ENCODE measurements at regions not wholly inside any gene's neighbourhood (a gene's known extent, or its start where the extent isn't known, plus 50 kb on each side); places are given as distances from the start of the nearest gene placed in this dataset.
"Not testable (repeated sequence)": the region's sequence is repeated elsewhere in the genome, so short reads cannot be mapped to it uniquely, and the experiment has no call there.

DNA sequence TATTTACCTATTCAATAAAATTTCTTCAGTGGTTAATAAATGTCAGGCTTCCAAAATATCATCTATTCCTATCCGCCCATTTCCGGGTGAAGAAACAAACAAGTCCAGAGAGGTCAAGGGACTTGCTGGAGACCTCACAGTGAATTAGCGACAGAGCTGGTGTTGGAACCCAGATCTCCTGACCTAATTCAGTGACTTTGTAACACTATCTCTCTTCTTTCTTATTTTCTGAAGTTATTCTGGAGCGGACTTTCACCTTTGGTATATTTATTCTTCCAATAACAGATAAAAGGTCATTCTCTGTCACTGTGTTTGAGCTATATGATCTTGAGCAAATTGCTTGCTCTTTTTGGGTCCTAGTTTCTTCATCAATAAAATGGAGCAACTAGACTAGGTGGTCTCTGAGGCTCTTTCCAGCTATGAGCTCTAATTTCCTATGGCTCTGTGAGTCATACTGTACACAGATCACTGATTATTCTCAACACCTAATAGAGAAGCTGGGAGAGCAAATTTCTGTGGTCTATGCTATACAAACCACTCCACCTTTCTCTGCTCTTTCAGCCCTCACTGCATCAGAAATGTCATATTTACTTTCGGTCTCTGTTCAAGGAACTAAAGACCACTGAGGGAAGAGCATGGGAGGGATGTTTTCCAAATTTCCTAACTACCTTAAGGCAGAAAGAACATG, 113.2 kb upstream of the IGSF1 start:
- H3K4me1 ChIP-seq (ENCODE audit: control insufficient read depth, insufficient read depth, low read length): peaks cover 1% of the 10 kb centered on the region; the same call in 1 of the 2 replicates
- no peaks in the 10 kb centered on the region for H3K36me3 ChIP-seq (ENCODE audit: control insufficient read depth, insufficient read depth, low read length)
- no CpG with 5 or more reads among the region's 5 CpGs for WGBS (ENCODE audit: insufficient coverage, insufficient read length)
- DNase-seq (ENCODE audit: low read depth, low spot score): no peak
- H3K27me3 ChIP-seq (ENCODE audit: control insufficient read depth, insufficient read depth, low read length): no peaks in the 10 kb centered on the region
- no peak overlapping the region for H3K4me3 ChIP-seq (ENCODE audit: low read length)
- no peaks in the 10 kb centered on the region for H3K9me3 ChIP-seq (ENCODE audit: control insufficient read depth, insufficient read depth, low read length)
- no peak overlapping the region for H3K27ac ChIP-seq (ENCODE audit: low read length)

DNA sequence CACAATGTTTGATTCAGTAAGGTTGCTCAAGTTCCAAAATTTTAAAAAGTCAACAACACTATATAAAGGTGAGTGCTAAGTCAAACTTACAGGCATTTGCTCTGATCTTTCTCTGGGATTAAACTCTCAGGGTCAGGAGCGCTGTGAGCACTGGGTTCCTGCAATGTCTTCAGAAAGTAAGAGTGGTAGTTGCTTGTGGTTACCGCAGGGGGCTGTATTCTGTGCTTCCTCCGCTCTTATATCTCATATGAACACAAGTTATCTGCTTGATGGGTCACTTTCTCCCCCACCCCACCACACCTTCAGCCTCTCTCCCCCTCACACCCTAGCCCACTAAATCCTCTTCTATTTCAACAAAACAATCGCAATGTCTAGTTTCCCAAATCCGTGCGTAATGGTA, 116.4 kb upstream of the IGSF1 start:
- H3K36me3 ChIP-seq (ENCODE audit: control insufficient read depth, insufficient read depth, low read length): no peaks in the 10 kb centered on the region
- WGBS (ENCODE audit: insufficient coverage, insufficient read length): 100% methylated on average over 1 of the region's 6 CpGs

DNA sequence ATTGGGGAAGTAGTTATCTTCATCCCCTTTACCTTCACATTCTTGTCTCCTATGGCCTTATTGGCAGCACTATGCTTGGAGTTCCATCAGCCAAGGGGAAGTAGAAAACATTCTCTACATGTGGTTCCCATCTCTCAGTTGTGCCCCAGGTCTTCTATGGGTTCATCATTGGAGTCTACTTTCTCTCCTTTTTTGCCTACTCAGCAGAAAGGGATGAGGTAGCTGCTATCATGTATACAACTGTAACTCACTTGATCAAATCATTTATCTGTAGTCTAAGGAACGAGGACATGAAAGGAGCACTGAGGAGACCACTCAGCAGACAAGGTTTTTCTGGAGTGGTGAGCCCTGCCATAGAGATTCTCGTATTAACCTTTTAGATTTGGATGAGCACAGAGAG, 119.0 kb upstream of the OR13H1 start:
- H3K4me1 ChIP-seq (ENCODE audit: control insufficient read depth, insufficient read depth, low read length): no peaks in the 10 kb centered on the region
- H3K4me3 ChIP-seq (ENCODE audit: low read length): no peak overlapping the region
- no peaks in the 10 kb centered on the region for H3K36me3 ChIP-seq (ENCODE audit: control insufficient read depth, insufficient read depth, low read length)
- no peaks in the 10 kb centered on the region for H3K9me3 ChIP-seq (ENCODE audit: control insufficient read depth, insufficient read depth, low read length)
- no peaks in the 10 kb centered on the region for H3K27me3 ChIP-seq (ENCODE audit: control insufficient read depth, insufficient read depth, low read length)
- WGBS (ENCODE audit: insufficient coverage, insufficient read length): no CpG with 5 or more reads among the region's 2 CpGs
- no peak overlapping the region for H3K27ac ChIP-seq (ENCODE audit: low read length)
- DNase-seq (ENCODE audit: low read depth, low spot score): no peak

More for the DNA sequence above, 116.4 kb upstream of the IGSF1 start:
- no peak overlapping the region for H3K27ac ChIP-seq (ENCODE audit: low read length)
- peaks cover 1% of the 10 kb centered on the region; the same call in 1 of the 2 replicates for H3K4me1 ChIP-seq (ENCODE audit: control insufficient read depth, insufficient read depth, low read length)
- no peak overlapping the region for H3K4me3 ChIP-seq (ENCODE audit: low read length)
- H3K27me3 ChIP-seq (ENCODE audit: control insufficient read depth, insufficient read depth, low read length): no peaks in the 10 kb centered on the region
- DNase-seq (ENCODE audit: low read depth, low spot score): no peak
- H3K9me3 ChIP-seq (ENCODE audit: control insufficient read depth, insufficient read depth, low read length): no peaks in the 10 kb centered on the region

DNA sequence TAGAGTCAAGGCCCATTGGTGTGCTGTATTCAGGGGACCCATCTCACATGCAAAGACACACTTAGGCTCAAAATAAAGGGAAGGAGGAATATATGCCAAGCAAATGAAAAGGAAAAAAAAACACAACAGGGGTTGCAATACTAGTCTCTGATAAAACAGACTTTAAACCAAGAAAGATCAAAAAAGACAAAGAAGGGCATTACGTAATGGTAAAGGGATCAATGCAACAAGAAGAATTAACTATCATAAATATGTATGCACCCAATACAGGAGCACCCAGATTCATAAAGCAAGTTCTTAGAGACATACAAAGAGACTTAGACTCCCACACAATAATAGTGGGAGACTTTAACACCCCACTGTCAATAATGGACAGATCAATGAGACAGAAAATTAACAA, 113.4 kb upstream of the OR13H1 start:
- H3K27me3 ChIP-seq (ENCODE audit: control insufficient read depth, insufficient read depth, low read length); H3K4me1 ChIP-seq (ENCODE audit: control insufficient read depth, insufficient read depth, low read length); H3K4me3 ChIP-seq (ENCODE audit: low read length); H3K36me3 ChIP-seq (ENCODE audit: control insufficient read depth, insufficient read depth, low read length); H3K27ac ChIP-seq (ENCODE audit: low read length); DNase-seq (ENCODE audit: low read depth, low spot score); H3K9me3 ChIP-seq (ENCODE audit: control insufficient read depth, insufficient read depth, low read length): not testable (repeated sequence)
- no CpG with 5 or more reads among the region's 1 CpG for WGBS (ENCODE audit: insufficient coverage, insufficient read length)

DNA sequence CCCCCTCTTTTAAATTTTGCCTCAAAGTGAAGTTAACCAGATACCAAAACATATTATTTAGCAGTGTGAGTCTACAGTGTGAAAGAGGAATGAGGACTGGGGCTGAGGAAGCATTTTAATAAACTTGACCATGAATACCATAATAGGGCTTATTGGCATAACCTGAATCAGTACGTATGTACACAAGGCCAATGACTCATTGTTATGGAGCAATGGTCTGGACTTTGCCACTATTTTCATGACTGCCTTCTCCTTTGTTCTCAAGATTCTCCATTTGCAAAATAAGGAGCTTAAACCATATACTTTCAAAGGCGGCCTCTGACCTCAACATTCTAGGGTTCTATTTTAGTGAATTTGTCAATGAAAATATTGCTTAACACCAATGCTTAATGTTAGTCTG, 102.8 kb upstream of the OR13H1 start:
- no peaks in the 10 kb centered on the region for H3K27me3 ChIP-seq (ENCODE audit: control insufficient read depth, insufficient read depth, low read length)
- H3K4me3 ChIP-seq (ENCODE audit: low read length): no peak overlapping the region
- H3K4me1 ChIP-seq (ENCODE audit: control insufficient read depth, insufficient read depth, low read length): no peaks in the 10 kb centered on the region; the same call in 1 of the 2 replicates
- no CpG with 5 or more reads among the region's 2 CpGs for WGBS (ENCODE audit: insufficient coverage, insufficient read length)
- no peaks in the 10 kb centered on the region for H3K36me3 ChIP-seq (ENCODE audit: control insufficient read depth, insufficient read depth, low read length)
- H3K27ac ChIP-seq (ENCODE audit: low read length): no peak overlapping the region
- H3K9me3 ChIP-seq (ENCODE audit: control insufficient read depth, insufficient read depth, low read length): no peaks in the 10 kb centered on the region
- DNase-seq (ENCODE audit: low read depth, low spot score): no peak

DNA sequence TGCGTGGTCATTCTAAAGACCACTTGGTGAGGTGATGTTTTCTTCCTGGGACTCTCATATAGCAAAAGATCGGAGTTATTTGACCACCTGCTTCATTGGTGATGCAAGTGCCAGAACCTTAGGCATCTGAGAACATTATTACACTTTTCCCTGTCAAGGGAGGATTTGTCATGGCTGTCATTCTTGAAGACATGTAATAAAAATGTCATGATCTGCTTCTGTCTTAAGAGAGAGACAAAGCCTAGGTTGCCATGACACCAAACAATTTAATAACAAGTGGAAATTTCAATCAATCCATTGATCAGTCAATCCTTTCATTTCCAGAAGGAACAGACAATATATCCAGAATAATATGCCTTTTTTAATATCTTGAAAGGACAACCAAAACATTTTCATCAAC, 97.9 kb upstream of the OR13H1 start:
- Histone ChIP-seq H3K4me3 (ENCODE audit: low read length) (no peak overlapping the region), H3K27me3 (ENCODE audit: control insufficient read depth, insufficient read depth, low read length) (no peaks in the 10 kb centered on the region), H3K4me1 (ENCODE audit: control insufficient read depth, insufficient read depth, low read length) (no peaks in the 10 kb centered on the region; the same call in 1 of the 2 replicates), H3K27ac (ENCODE audit: low read length) (no peak overlapping the region), H3K9me3 (ENCODE audit: control insufficient read depth, insufficient read depth, low read length) (no peaks in the 10 kb centered on the region), H3K36me3 (ENCODE audit: control insufficient read depth, insufficient read depth, low read length) (no peaks in the 10 kb centered on the region)
- no peak for DNase-seq (ENCODE audit: low read depth, low spot score)
- no CpG with 5 or more reads among the region's 2 CpGs for WGBS (ENCODE audit: insufficient coverage, insufficient read length)

DNA sequence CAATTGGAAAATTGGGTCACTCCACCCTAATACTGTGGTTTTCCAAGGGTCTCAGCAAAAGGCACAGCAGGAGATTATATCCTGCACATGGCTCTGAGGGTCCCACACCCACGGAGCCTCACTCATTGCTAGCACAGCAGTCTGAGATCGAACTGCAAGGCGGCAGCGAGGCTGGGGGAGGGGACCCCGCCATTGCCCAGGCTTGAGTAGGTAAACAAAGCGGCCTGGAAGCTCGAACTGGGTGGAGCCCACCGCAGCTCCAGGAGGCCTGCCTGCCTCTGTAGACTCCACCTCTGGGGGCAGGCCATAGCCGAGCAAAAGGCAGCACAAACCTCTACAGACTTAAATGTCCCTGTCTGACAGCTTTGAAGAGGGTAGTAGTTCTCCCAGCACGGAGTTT, 82.0 kb upstream of the OR13H1 start:
- H3K9me3 ChIP-seq (ENCODE audit: control insufficient read depth, insufficient read depth, low read length); H3K4me3 ChIP-seq (ENCODE audit: low read length); DNase-seq (ENCODE audit: low read depth, low spot score); H3K4me1 ChIP-seq (ENCODE audit: control insufficient read depth, insufficient read depth, low read length); H3K36me3 ChIP-seq (ENCODE audit: control insufficient read depth, insufficient read depth, low read length); H3K27me3 ChIP-seq (ENCODE audit: control insufficient read depth, insufficient read depth, low read length); H3K27ac ChIP-seq (ENCODE audit: low read length): not testable (repeated sequence)
- WGBS (ENCODE audit: insufficient coverage, insufficient read length): no CpG with 5 or more reads among the region's 10 CpGs

DNA sequence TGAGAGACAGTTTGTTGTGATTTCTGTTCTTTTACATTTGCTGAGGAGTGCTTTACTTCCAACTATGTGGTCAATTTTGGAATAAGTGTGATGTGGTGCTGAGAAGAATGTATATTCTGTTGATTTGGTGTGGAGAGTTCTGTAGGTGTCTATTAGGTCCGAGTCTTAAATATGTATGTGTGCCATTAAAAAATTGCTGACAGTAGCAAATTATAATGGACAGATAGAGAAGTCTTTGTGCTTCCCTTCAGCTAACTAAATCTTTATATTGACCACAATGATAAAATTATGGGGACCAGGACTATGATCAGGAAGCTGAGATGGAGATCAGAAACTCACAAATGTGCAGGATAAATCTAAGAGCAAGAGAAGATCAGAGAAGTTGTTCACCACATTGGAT, 70.1 kb upstream of the OR13H1 start:
- WGBS (ENCODE audit: insufficient coverage, insufficient read length): no CpG with 5 or more reads among the region's 1 CpG
- H3K27ac ChIP-seq (ENCODE audit: low read length); H3K36me3 ChIP-seq (ENCODE audit: control insufficient read depth, insufficient read depth, low read length); H3K9me3 ChIP-seq (ENCODE audit: control insufficient read depth, insufficient read depth, low read length); DNase-seq (ENCODE audit: low read depth, low spot score); H3K4me1 ChIP-seq (ENCODE audit: control insufficient read depth, insufficient read depth, low read length); H3K27me3 ChIP-seq (ENCODE audit: control insufficient read depth, insufficient read depth, low read length); H3K4me3 ChIP-seq (ENCODE audit: low read length): not testable (repeated sequence)

DNA sequence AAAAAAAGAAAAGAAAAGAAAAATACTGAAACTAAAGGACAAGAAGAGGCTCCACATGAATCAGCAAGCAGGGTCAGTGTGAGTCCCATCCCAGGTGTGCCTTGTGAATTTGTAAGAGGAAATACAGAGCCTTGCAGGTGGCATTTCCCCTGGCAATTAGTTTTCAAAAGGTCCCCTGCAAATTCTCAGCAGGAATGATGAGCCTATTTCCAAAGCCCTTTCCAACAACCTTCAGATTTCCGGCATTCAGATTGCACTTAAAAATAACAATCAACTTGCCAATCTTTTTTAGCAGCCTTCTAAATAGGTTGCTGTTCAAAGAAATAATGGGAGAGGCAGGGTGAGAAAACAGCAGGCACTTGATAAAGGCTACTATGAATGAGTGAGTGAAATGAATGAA, 66.4 kb upstream of the OR13H1 start:
- Histone ChIP-seq H3K36me3 (ENCODE audit: control insufficient read depth, insufficient read depth, low read length) (no peaks in the 10 kb centered on the region; the same call in 1 of the 2 replicates), H3K27ac (ENCODE audit: low read length) (no peak overlapping the region), H3K27me3 (ENCODE audit: control insufficient read depth, insufficient read depth, low read length) (no peaks in the 10 kb centered on the region), H3K4me3 (ENCODE audit: low read length) (no peak overlapping the region), H3K9me3 (ENCODE audit: control insufficient read depth, insufficient read depth, low read length) (no peaks in the 10 kb centered on the region; the same call in 1 of the 2 replicates), H3K4me1 (ENCODE audit: control insufficient read depth, insufficient read depth, low read length) (no peaks in the 10 kb centered on the region; the same call in 1 of the 2 replicates)
- DNase-seq (ENCODE audit: low read depth, low spot score): peak; percentile 55
- no CpG with 5 or more reads among the region's 1 CpG for WGBS (ENCODE audit: insufficient coverage, insufficient read length)

Data from iPS DF 6.9 (cell line).